ENCODE measurements at regions not wholly inside any gene's neighbourhood (a gene's known extent, or its start where the extent isn't known, plus 50 kb on each side); places are given as distances from the start of the nearest gene placed in this dataset.

DNA sequence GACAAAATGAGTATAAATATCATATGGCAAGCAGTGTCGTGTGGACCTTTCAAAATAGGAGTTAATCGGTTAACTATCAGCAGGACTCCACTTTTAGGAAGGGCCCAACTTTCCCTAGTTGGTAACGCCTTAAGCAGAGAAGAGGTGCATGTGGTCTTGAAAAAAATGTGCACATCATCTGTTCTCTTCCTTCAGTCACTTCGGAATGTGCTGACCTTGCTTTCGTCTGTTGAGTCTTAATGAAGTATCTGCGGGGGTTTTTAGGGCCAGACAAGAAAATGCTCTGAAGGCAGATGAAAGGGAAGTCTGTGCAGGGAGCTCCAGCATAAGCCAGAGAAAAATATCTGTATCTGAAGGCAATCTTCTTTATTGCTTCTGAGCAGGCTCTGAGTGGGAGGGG is 185.2 kb downstream of the AEBP2 start:
- Histone ChIP-seq H2AFZ (ENCODE audit: low read depth, low read length) (no peak overlapping the region), H3K36me3 (ENCODE audit: control insufficient read depth, insufficient read depth, low read length) (no peaks in the 10 kb centered on the region), H3K9ac (ENCODE audit: insufficient read depth in 1 of 2, low read depth in 2 of 2, low read length in 2 of 2) (no peak overlapping the region), H3K4me2 (ENCODE audit: insufficient read depth, low read length) (no peak overlapping the region), H3K4me3 (no peak overlapping the region), H3K9me3 (replicated peaks; ENCODE audit: control insufficient read depth, insufficient read depth, low read depth, low read length) (no peaks in the 10 kb centered on the region), H3K27me3 (ENCODE audit: control insufficient read depth in 2 of 2, insufficient read depth in 2 of 2, low read length in 2 of 2) (no peaks in the 10 kb centered on the region), H3K9me1 (ENCODE audit: control insufficient read depth, insufficient read depth, low read length) (no peaks in the 10 kb centered on the region), H3K4me1 (replicated peaks in 1 of 2; ENCODE audit: control insufficient read depth in 2 of 2, insufficient read depth in 2 of 2, low read length in 2 of 2) (no peaks in the 10 kb centered on the region), H4K20me1 (replicated peaks; ENCODE audit: control insufficient read depth, insufficient read depth, low read length) (no peaks in the 10 kb centered on the region), H3K27ac (ENCODE audit: extremely low read depth, low read depth, low read length) (no peak overlapping the region), H3K79me2 (ENCODE audit: control insufficient read depth, insufficient read depth, low read length) (no peaks in the 10 kb centered on the region)
- ChIA-PET POLR2A (no interaction called here), CTCF (ENCODE audit: low intra/inter-chr PET ratio) (no interaction called here)
- WGBS (ENCODE audit: insufficient coverage, low coverage, missing lambda C conversion rate): 2% methylated on average over 6 of the region's 6 CpGs
- intact Hi-C loops (cut with micrococcal nuclease): no loop called here
- no peak for ATAC-seq
- no peak for FAIRE-seq
- TF ChIP-seq NR2F6 (CRISPR knock-in tag; IDR thresholded peaks at IDR 0.05) (no peak), ZNF316 (IDR thresholded peaks at IDR 0.05) (0 out of 2 replicates have a peak, but pooled peaks have one; percentile 3), ZNF740 (CRISPR knock-in tag; IDR thresholded peaks at IDR 0.05) (no peak), ZNF740 (tag; IDR thresholded peaks at IDR 0.05) (no peak), CSDE1 (IDR thresholded peaks at IDR 0.05) (no peak), CHAMP1 (IDR thresholded peaks at IDR 0.05) (no peak)
- TF ChIP-seq, protein P1, sequence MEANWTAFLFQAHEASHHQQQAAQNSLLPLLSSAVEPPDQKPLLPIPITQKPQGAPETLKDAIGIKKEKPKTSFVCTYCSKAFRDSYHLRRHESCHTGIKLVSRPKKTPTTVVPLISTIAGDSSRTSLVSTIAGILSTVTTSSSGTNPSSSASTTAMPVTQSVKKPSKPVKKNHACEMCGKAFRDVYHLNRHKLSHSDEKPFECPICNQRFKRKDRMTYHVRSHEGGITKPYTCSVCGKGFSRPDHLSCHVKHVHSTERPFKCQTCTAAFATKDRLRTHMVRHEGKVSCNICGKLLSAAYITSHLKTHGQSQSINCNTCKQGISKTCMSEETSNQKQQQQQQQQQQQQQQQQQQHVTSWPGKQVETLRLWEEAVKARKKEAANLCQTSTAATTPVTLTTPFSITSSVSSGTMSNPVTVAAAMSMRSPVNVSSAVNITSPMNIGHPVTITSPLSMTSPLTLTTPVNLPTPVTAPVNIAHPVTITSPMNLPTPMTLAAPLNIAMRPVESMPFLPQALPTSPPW (CRISPR knock-in tag; IDR thresholded peaks at IDR 0.05): no peak
- no peak for DNase-seq (ENCODE audit: extremely low read depth in 1 of 4, low spot score in 3 of 4)
- in situ Hi-C loops (cut with MboI): no loop called here
- BruUV-seq (replicated peaks): no TSS peak

Data from K562 (cell line).